WTC11 (cell line): ENCODE measurements at regions not wholly inside any gene's neighbourhood (a gene's known extent, or its start where the extent isn't known, plus 50 kb on each side); places are given as distances from the start of the nearest gene placed in this dataset.

Source experiments
- ATAC-seq: fragments of 200-7000 bp; cut with Tn5 transposase; 2 replicates; pipeline ENCODE4 v1.10.0; 2021; ENCODE audit warnings: mild to moderate bottlenecking, moderate library complexity
- CTCF ChIA-PET: fragments of 300-600 bp; sonication (Branson Sonifier 250); formaldehyde crosslinking; loops from one replicate; lab custom pipeline; 2021; ENCODE audit warnings: antibody characterized with exemption; lab: Charles Lee
- POLR2A ChIA-PET: fragments of 350-600 bp; sonication (Branson Sonifier 250); formaldehyde crosslinking; loops from one replicate; lab custom pipeline; 2021; ENCODE audit warnings: antibody characterized with exemption; lab: Charles Lee
- DNase-seq: peaks from one replicate; pipeline ENCODE4 v3.0.0; 2021; ENCODE audit warnings: low spot score
- H3K27ac Mint-ChIP-seq: 2 replicates; pipeline ENCODE4 v1.8.0; 2021; ENCODE audit warnings: mixed read lengths
- H3K27me3 Mint-ChIP-seq: 2 replicates; pipeline ENCODE4 v1.8.0; 2021; ENCODE audit warnings: low read depth, mild to moderate bottlenecking, moderate library complexity, mixed read lengths
- H3K36me3 Mint-ChIP-seq: 2 replicates; pipeline ENCODE4 v1.8.0; 2021; ENCODE audit warnings: mixed read lengths
- H3K4me1 Mint-ChIP-seq: 2 replicates; pipeline ENCODE4 v1.8.0; 2022; ENCODE audit warnings: mixed read lengths
- H3K4me3 Mint-ChIP-seq: 2 replicates; pipeline ENCODE4 v1.8.0; 2021; ENCODE audit warnings: mild to moderate bottlenecking, moderate library complexity, mixed read lengths
- H3K9me3 Mint-ChIP-seq: 2 replicates; pipeline ENCODE4 v1.8.0; 2021; ENCODE audit warnings: mixed read lengths
- AR ChIP-seq: fragments of 250-450 bp; sonication (Bioruptor Pico); IDR thresholded peaks from 2 replicates; pipeline ENCODE4 v1.9.0; 2021; ENCODE audit warnings: mild to moderate bottlenecking
- ATF1 ChIP-seq: sonication (generic); formaldehyde crosslinking; IDR thresholded peaks from 2 replicates; pipeline ENCODE4 v1.8.1; 2023; ENCODE audit warnings: mild to moderate bottlenecking, moderate library complexity, missing genetic modification reagents
- EMX1 ChIP-seq: fragments of 250-450 bp; sonication (Bioruptor Pico); IDR thresholded peaks from 2 replicates; pipeline ENCODE4 v1.8.0; 2021; ENCODE audit warnings: mild to moderate bottlenecking
- FOXJ3 ChIP-seq: sonication (generic); formaldehyde crosslinking; IDR thresholded peaks from 2 replicates; pipeline ENCODE4 v1.9.0; 2021; ENCODE audit warnings: missing genetic modification reagents, mild to moderate bottlenecking, borderline replicate concordance
- FOXK1 ChIP-seq: sonication (generic); formaldehyde crosslinking; IDR thresholded peaks from 2 replicates; pipeline ENCODE4 v1.8.0; 2022; ENCODE audit warnings: mild to moderate bottlenecking, moderate library complexity, missing genetic modification reagents
- GRHL2 ChIP-seq: fragments of 250-450 bp; sonication (Bioruptor Pico); IDR thresholded peaks from 2 replicates; pipeline ENCODE4 v1.8.0; 2022; ENCODE audit warnings: mild to moderate bottlenecking, moderate library complexity; ENCODE audit not compliant: insufficient replicate concordance, severe bottlenecking
- GTF2I ChIP-seq: fragments of 250-450 bp; sonication (Bioruptor Pico); conservative IDR thresholded peaks from 2 replicates; pipeline ENCODE4 v1.4.0; 2021; ENCODE audit warnings: mild to moderate bottlenecking
- IRF2 ChIP-seq: sonication (generic); formaldehyde crosslinking; IDR thresholded peaks from 2 replicates; pipeline ENCODE4 v1.8.0; 2022; ENCODE audit warnings: low read depth, missing genetic modification reagents, borderline replicate concordance
- JAZF1 ChIP-seq: fragments of 250-450 bp; sonication (Bioruptor Pico); IDR thresholded peaks from 2 replicates; pipeline ENCODE4 v1.9.0; 2021; ENCODE audit warnings: moderate library complexity, mild to moderate bottlenecking, inconsistent platforms
- MAX ChIP-seq: sonication (generic); formaldehyde crosslinking; IDR thresholded peaks from 2 replicates; pipeline ENCODE4 v1.8.0; 2022; ENCODE audit warnings: mild to moderate bottlenecking, missing genetic modification reagents
- NFE2L1 ChIP-seq: sonication (generic); formaldehyde crosslinking; IDR thresholded peaks from 2 replicates; pipeline ENCODE4 v1.8.1; 2023; ENCODE audit warnings: missing genetic modification reagents
- NR2C2 ChIP-seq: sonication (generic); formaldehyde crosslinking; IDR thresholded peaks from 2 replicates; pipeline ENCODE4 v1.8.0; 2022; ENCODE audit warnings: mild to moderate bottlenecking, missing genetic modification reagents
- PREB ChIP-seq: sonication (generic); formaldehyde crosslinking; IDR thresholded peaks from 2 replicates; pipeline ENCODE4 v1.8.1; 2022; ENCODE audit warnings: mild to moderate bottlenecking, missing genetic modification reagents, moderate library complexity, borderline replicate concordance
- SMAD3 ChIP-seq: sonication (generic); formaldehyde crosslinking; IDR thresholded peaks from 2 replicates; pipeline ENCODE4 v1.8.0; 2022; ENCODE audit warnings: missing genetic modification reagents, mild to moderate bottlenecking, borderline replicate concordance
- TCF7 ChIP-seq: sonication (generic); formaldehyde crosslinking; IDR thresholded peaks from 2 replicates; pipeline ENCODE4 v1.8.0; 2022; ENCODE audit warnings: mild to moderate bottlenecking, low read depth, missing genetic modification reagents, moderate library complexity
- TEAD1 ChIP-seq: sonication (generic); formaldehyde crosslinking; IDR thresholded peaks from 2 replicates; pipeline ENCODE4 v1.8.0; 2022; ENCODE audit warnings: mild to moderate bottlenecking, missing genetic modification reagents
- USF2 ChIP-seq: sonication (generic); formaldehyde crosslinking; IDR thresholded peaks from 2 replicates; pipeline ENCODE4 v1.8.1; 2023; ENCODE audit warnings: mild to moderate bottlenecking, missing genetic modification reagents, moderate library complexity
- ZNF121 ChIP-seq: sonication (generic); formaldehyde crosslinking; IDR thresholded peaks from 2 replicates; pipeline ENCODE4 v1.8.0; 2023; ENCODE audit warnings: missing genetic modification reagents
- ZNF263 ChIP-seq: sonication (generic); formaldehyde crosslinking; IDR thresholded peaks from 2 replicates; pipeline ENCODE4 v1.8.1; 2022; ENCODE audit warnings: low read depth, mild to moderate bottlenecking, moderate library complexity, missing genetic modification reagents
- ZNF396 ChIP-seq: fragments of 250-450 bp; sonication (Bioruptor Pico); IDR thresholded peaks from 2 replicates; pipeline ENCODE4 v1.8.0; 2021; ENCODE audit warnings: mild to moderate bottlenecking, moderate library complexity, borderline replicate concordance
- ZNF423 ChIP-seq: fragments of 250-450 bp; sonication (Bioruptor Pico); IDR thresholded peaks from 2 replicates; pipeline ENCODE4 v2.1.2; 2022; ENCODE audit warnings: mild to moderate bottlenecking, moderate library complexity
- ZNF671 ChIP-seq: fragments of 250-450 bp; sonication (Bioruptor Pico); IDR thresholded peaks from 2 replicates; pipeline ENCODE4 v1.8.0; 2021; ENCODE audit warnings: mild to moderate bottlenecking
- TF ChIP-seq, protein P1 (sequence below): sonication (generic); formaldehyde crosslinking; IDR thresholded peaks from 2 replicates; pipeline ENCODE4 v1.8.0; 2022; ENCODE audit warnings: mild to moderate bottlenecking, missing genetic modification reagents
- TF ChIP-seq, protein P2 (sequence below): sonication (generic); formaldehyde crosslinking; conservative IDR thresholded peaks from 2 replicates; pipeline ENCODE4 v1.8.1; 2022; ENCODE audit warnings: mild to moderate bottlenecking, missing genetic modification reagents
- TF ChIP-seq, protein P3 (sequence below): sonication (generic); formaldehyde crosslinking; IDR thresholded peaks from 2 replicates; pipeline ENCODE4 v1.8.1; 2022; ENCODE audit warnings: mild to moderate bottlenecking, moderate library complexity, missing genetic modification reagents

GRCh38 chr2:56912490-56912889 lies 728.7 kb downstream of the CCDC85A start:
- H3K27me3 Mint-ChIP-seq: no peaks in the 10 kb centered on the region
- H3K9me3 Mint-ChIP-seq: peaks cover 42% of the 10 kb centered on the region
- no peaks in the 10 kb centered on the region for H3K4me1 Mint-ChIP-seq
- CTCF ChIA-PET: no interaction called here
- no peak for TF ChIP-seq ZNF671
- no peak for TF ChIP-seq AR (CRISPR knock-in tag)
- TF ChIP-seq, protein P1, sequence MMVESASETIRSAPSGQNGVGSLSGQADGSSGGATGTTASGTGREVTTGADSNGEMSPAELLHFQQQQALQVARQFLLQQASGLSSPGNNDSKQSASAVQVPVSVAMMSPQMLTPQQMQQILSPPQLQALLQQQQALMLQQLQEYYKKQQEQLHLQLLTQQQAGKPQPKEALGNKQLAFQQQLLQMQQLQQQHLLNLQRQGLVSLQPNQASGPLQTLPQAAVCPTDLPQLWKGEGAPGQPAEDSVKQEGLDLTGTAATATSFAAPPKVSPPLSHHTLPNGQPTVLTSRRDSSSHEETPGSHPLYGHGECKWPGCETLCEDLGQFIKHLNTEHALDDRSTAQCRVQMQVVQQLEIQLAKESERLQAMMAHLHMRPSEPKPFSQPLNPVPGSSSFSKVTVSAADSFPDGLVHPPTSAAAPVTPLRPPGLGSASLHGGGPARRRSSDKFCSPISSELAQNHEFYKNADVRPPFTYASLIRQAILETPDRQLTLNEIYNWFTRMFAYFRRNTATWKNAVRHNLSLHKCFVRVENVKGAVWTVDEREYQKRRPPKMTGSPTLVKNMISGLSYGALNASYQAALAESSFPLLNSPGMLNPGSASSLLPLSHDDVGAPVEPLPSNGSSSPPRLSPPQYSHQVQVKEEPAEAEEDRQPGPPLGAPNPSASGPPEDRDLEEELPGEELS (CRISPR knock-in tag): no peak
- TF ChIP-seq ZNF263 (CRISPR knock-in tag): no peak
- TF ChIP-seq GRHL2 (CRISPR knock-in tag): no peak
- no peak for TF ChIP-seq TEAD1
- TF ChIP-seq TCF7 (CRISPR knock-in tag): no peak
- TF ChIP-seq NR2C2: no peak
- TF ChIP-seq PREB: no peak
- no peak for TF ChIP-seq EMX1 (CRISPR knock-in tag)
- no peak for TF ChIP-seq FOXK1 (CRISPR knock-in tag)
- no peak for TF ChIP-seq USF2 (CRISPR knock-in tag)
- no peak for TF ChIP-seq ZNF423 (CRISPR knock-in tag)
- TF ChIP-seq ZNF121 (CRISPR knock-in tag): no peak
- TF ChIP-seq MAX (CRISPR knock-in tag): no peak
- TF ChIP-seq ATF1 (CRISPR knock-in tag): no peak
- H3K36me3 Mint-ChIP-seq: peaks cover 8% of the 10 kb centered on the region
- H3K27ac Mint-ChIP-seq: no peak overlapping the region
- H3K4me3 Mint-ChIP-seq: no peak overlapping the region
- POLR2A ChIA-PET: no interaction called here
- no peak for DNase-seq
- no peak for ATAC-seq

DNA sequence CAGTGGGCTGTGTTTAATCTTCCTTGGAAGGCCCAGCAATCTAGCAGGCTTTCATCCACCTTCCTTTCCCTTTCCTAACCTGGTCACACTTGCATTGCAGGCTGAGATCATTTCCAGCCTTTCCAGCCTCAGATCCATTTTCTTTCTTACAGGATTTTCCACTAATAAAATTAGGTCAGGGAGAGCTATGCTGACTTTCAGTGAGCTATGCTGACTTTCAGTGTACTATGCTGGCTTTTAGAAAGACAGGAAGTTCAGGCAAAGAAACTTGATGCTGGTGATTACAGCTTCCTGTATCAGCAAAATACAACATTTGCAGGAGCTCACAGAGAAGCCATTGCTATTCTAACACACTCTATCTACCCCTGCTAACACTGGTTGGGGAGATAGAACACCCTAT lies 735.0 kb downstream of the CCDC85A start:
- no peaks in the 10 kb centered on the region for H3K27me3 Mint-ChIP-seq
- H3K27ac Mint-ChIP-seq: no peak overlapping the region
- no peak overlapping the region for H3K4me3 Mint-ChIP-seq
- no peak for ATAC-seq
- TF ChIP-seq NFE2L1 (CRISPR knock-in tag): no peak
- TF ChIP-seq JAZF1 (CRISPR knock-in tag): no peak
- peaks cover 35% of the 10 kb centered on the region for H3K9me3 Mint-ChIP-seq
- POLR2A ChIA-PET: no interaction called here
- no peak for DNase-seq
- H3K4me1 Mint-ChIP-seq: no peaks in the 10 kb centered on the region
- CTCF ChIA-PET: no interaction called here
- peaks cover 8% of the 10 kb centered on the region for H3K36me3 Mint-ChIP-seq

DNA sequence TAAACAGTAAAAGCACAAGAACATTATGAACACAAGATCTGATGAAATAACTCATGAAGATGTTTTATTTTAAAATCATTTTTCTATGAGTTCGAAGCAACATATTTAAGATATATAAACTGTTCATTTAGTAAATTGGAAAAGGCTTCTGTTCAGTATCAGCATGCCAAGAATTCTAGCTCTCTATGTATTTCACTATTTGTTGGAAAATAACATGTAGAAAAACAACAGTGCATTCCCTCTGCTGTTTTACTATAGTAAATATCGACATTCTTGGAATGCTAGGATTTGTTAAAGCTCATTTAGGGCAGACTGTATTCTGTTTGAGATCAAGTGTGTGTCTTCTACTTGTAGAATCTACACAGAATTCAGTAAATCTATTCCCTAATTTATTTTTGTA lies 750.2 kb downstream of the CCDC85A start:
- H3K4me3 Mint-ChIP-seq: no peak overlapping the region
- ChIA-PET CTCF (no interaction called here), POLR2A (no interaction called here)
- no peaks in the 10 kb centered on the region for H3K36me3 Mint-ChIP-seq
- DNase-seq (no peak), ATAC-seq (no peak)
- peaks cover 13% of the 10 kb centered on the region for H3K4me1 Mint-ChIP-seq
- H3K9me3 Mint-ChIP-seq: no peaks in the 10 kb centered on the region
- H3K27ac Mint-ChIP-seq: no peak overlapping the region
- H3K27me3 Mint-ChIP-seq: no peaks in the 10 kb centered on the region; the same call in 1 of the 2 replicates
- TF ChIP-seq IRF2 (CRISPR knock-in tag): no peak
- no peak for TF ChIP-seq SMAD3 (CRISPR knock-in tag)
- TF ChIP-seq FOXJ3 (CRISPR knock-in tag): no peak
- TF ChIP-seq, protein P2, sequence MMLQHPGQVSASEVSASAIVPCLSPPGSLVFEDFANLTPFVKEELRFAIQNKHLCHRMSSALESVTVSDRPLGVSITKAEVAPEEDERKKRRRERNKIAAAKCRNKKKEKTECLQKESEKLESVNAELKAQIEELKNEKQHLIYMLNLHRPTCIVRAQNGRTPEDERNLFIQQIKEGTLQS (CRISPR knock-in tag): no peak
- TF ChIP-seq, protein P3, sequence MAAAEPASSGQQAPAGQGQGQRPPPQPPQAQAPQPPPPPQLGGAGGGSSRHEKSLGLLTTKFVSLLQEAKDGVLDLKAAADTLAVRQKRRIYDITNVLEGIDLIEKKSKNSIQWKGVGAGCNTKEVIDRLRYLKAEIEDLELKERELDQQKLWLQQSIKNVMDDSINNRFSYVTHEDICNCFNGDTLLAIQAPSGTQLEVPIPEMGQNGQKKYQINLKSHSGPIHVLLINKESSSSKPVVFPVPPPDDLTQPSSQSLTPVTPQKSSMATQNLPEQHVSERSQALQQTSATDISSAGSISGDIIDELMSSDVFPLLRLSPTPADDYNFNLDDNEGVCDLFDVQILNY: no peak
- no peak for TF ChIP-seq ZNF263 (CRISPR knock-in tag)
- TF ChIP-seq GTF2I (CRISPR knock-in tag): no peak
- no peak for TF ChIP-seq NFE2L1 (CRISPR knock-in tag)
- TF ChIP-seq ZNF396 (CRISPR knock-in tag): no peak
